ENCODE measurements at regions not wholly inside any gene's neighbourhood (a gene's known extent, or its start where the extent isn't known, plus 50 kb on each side); places are given as distances from the start of the nearest gene placed in this dataset.
"Not testable (repeated sequence)": the region's sequence is repeated elsewhere in the genome, so short reads cannot be mapped to it uniquely, and the experiment has no call there.

DNA sequence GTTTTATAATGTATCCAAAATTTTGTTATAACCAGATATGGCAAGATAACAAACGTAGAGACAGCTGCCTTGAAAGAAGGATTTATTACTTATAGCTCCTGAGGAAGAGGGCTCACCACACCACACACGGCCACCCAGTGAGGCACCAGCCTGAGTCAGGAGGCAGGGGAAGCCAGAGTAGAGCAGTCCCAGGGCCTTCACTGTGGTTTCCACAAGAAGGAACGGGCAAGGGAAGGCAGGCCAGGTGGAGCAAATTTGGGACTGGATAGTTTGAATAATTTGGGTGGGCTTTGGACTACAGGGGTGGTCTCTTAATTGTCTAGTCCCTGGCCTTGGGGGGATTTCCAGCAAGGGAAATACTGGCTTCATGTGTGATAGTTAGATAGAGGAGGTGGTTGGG lies 72.5 kb downstream of the RRAGC start:
- no peak for DNase-seq (ENCODE audit: low read depth)

DNA sequence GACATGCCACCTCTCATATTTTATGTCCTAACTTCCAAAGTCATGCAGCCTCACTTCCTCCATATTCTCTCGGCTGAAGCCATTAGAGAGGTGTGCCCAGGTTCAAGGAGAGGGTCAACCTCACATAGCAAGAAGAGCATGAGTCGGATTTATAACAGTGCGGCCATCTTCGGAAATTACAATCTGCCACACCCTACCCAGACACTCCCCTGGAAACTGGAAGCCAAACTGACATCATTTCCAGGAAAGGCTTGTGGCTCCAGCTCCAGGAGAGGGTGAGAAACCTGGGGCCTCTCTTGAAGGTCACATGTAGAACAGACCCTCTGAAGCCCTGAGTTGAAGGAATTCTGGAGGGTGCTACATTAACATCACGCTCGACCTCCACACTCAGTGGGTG lies 73.5 kb downstream of the RRAGC start:
- DNase-seq (ENCODE audit: low read depth), result no peak

DNA sequence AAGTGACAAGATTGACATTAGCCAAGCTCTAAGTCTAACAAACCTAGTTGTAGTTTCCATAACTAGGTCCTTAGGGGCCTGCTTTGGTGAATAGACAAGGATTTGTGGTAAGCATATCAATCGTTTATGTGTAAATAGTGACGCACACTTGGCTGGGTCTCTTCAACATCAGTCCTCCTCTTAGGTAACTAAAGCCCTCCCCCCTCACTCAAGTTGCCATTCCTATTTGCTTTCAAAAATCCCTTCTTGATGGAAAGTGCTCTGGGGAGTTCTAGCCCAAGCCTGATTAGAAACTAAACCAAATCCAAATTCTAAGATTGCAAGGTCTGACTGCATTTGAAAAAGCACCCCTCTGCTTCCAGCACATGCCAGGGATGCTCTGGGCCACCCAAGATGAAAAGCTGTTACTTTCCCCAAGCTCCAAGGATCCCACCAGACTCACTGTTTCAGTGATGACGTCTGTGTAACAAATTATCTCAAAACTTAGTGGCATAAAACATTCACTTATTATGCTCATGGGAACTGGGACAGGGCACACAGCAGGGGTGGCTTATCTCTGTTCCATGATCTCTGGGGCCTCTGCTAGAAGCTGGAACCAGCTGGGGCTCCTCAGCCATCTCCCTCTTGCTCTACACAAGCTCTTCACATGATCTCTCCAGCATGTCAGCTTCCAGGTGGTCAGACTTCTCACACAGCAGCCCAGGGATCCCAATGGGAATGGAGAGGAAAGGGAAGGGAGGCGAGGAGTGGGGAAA lies 74.1 kb downstream of the RRAGC start:
- DNase-seq (ENCODE audit: low read depth), result no peak

DNA sequence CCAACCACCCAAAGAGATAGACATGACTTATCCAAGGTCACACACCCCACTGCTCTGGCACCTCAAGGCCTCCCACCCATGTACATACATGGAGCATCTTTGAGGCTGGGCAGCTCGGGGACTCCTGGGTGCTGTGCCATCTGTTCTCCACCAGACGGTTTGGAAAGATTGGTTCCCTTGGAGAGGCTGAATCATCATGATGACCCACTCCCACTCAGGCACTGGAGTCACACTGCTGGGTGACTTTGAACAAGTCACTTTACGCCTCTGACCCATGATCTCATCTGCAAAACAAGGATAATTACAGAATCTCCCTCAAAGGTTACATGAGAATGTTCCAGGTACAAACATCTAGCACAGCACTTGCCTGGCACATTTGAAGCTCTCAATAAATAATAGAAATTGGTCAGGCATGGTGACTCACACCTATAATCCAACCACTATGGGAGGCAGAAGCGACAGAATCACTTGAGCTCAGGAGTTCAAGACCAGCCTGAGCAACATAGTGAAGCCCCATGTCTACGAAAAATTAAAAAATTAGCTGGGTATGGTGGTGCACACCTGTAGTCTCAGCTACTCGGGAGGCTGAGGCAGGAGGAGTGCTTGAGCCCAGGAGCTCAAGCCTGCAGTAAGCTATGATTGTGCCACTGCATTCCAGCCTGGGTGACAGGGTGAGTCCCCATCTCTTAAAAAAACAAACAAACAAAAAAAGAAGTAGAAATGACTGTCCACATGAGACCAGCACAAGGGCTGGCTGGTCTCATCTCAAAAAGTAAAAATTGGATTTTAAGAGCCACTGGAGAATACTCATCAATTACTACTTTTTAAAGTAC lies 74.9 kb downstream of the RRAGC start:
- DNase-seq (ENCODE audit: low read depth), result no peak

DNA sequence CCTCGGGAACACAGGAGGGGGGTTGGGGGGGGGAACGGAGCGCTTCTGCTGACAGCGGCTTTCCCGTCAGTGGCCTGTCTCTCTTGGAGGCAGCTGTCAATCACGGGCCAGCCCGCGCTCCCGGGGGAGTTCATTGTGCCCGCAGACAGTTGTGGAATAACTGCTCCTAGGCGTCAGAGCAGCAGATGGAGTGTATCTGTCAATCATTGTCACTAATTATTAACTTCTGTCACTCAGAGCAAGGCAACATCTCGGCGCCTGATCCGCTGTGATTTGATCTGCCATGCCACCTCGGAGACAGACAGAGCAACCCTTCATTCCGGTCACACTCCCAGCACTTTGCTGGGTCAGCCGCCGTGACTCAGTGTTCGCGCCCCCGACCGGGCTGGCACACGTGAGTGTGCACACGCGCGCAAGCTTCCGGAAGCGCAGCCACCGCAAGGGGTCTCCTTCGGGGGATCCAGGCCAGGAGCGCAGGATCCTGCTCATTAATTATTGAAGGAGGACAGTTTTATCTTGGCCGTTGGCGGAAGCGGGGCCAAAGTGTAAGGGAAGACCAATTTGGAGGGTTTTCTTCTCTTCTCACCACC lies 75.8 kb downstream of the RRAGC start:
- DNase-seq (ENCODE audit: low read depth), result no peak

DNA sequence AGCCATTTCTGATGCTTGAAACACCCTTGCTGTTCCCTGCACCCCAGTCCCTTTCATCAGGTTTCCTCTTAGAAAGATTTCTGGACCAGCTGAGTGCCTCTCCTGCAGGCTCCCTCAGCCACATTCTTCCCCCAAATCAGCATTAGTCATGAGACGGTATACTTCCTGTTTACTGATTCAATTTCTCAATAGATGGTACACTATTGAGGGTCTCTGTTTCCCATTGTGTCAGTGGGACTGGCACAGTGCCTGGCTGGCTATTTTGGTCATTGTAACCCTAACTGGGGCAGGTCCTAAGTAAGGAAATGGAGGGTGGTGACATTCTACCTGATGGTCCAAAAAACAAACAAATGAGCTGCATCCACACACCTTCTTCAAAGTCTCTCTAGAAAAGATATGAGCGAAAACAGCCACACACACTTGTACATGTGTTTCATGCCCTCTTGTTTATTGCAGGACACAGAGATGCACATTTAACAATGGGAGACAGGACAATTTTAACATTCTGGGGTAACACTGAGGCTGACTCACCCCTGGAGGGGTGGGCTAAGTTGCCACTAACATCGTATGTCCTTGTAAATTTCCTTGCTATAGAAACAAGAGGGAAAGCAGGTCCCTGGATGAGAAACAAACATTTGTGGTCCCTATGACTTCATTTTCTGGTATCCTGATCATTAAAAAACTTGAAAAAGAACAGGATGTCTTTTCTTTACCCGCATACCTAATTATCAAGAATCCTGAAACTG lies 77.5 kb downstream of the RRAGC start:
- no peak for DNase-seq (ENCODE audit: low read depth)

DNA sequence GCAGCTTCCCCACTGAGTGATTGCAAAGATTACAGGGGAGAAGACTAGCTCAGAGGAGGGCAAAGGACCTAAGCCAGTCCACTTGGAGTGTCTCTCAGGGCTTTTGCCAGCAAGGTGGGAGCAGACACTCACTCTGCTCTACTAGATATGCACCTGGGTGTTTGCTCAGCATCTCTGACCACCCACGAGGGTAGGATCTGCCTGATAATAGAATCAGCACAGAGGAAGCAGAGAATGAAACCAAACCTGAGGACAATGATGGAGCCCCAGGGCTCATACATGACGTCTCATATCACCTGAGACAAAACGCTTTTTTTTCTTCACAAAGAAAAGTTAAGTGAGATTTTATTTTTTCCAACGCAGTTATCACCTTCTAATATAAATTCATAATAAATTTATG lies 79.4 kb downstream of the RRAGC start:
- DNase-seq (ENCODE audit: low read depth), result no peak

DNA sequence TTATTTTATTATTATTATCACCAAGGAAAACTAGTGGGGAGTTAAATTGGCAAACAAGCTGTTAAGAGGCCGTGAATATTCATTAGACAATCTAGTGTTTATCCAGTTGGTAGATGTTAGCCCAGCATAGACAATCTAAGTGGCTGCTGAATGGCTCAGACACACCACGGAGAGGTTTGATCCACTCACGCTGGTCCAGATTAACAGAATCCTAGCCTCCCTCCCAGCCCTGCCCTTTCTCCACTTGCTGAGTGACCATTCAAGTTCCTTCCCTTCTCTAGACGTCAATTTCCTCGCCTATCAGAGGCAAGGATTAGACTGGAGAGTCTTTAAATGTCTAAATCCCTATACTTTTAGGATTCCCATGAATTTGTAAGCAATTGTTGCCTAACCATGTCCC lies 80.1 kb downstream of the RRAGC start:
- no peak for DNase-seq (ENCODE audit: low read depth)

DNA sequence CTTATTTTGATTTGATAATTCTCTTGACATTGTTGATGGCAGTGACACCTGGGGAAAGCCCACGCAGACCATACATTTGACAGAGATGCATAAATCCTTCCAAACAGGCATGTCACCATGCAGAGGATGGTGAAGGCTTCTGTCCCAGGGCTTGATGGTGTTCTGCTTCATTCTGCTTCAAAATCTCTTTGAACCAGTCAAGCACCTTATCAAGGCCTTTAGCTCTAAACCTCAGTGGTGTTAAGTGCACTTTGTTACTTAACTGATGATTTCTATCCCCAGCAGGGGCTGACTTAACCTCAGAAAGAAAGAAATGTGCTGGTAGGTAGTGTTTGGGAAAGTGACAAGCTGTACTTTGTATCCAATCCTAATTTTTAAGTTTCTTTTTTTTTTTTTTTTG lies 81.1 kb downstream of the RRAGC start:
- DNase-seq (ENCODE audit: low read depth), result no peak

GRCh38 chr1:38778051-38778450 lies 81.5 kb downstream of the RRAGC start:
- no peak for DNase-seq (ENCODE audit: low read depth)

GRCh38 chr1:38777464-38777957 lies 82.1 kb downstream of the RRAGC start:
- no peak for DNase-seq (ENCODE audit: low read depth)

DNA sequence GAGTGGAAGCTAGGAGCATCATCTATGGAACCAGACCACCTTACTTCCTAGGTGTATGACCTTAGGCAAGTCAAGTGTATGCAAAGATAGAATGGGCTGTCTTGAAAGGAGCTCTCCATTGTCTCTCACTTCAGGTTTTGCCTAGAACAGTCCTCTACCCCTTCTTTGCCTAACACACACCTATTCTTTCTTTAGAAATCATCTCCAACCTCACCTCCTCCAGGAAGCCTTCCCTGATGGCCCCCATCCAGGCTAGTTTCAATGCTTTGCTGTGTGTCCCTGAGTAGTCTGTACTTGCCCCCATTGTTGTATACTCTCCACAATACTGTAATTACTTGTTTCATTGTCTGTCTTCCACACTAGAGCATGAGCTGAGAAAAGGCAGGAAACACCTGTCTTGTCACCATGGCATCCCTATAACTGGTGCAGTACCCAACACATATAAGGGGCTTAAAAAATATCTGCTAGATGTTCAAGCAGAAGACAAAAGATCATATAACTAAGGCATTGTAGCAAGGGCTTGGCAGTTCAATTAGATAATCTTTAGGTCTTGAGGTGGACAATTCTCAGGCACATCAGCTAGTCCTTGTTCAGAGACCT lies 83.0 kb downstream of the RRAGC start:
- DNase-seq (ENCODE audit: low read depth), result no peak

- no peak for DNase-seq (ENCODE audit: low read depth)
Measured at GRCh38 chr1:38775175-38775845, 84.3 kb downstream of the RRAGC start.

DNA sequence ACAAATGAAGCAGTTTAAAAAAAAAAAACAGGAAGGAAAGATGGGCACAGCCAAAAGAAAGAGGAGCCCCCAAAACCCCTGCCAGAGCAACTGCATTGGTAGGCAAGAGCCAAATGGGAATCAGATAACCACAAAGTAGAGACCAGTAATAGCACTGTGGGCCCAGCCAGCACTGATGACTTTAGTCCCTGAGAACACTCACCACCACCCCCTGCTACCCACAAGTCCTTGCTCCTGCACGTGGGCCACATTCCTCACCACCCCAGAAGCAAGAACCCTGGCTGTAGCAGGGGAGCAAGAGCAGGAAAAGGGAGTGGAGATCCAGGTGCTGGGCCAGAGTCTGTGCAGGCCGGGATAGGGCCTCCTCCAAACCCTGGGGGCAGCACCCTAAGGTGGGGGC lies 86.1 kb downstream of the RRAGC start:
- DNase-seq (ENCODE audit: low read depth), result no peak

GRCh38 chr1:38772953-38773352 lies 86.6 kb downstream of the RRAGC start:
- DNase-seq (ENCODE audit: low read depth), result no peak

DNA sequence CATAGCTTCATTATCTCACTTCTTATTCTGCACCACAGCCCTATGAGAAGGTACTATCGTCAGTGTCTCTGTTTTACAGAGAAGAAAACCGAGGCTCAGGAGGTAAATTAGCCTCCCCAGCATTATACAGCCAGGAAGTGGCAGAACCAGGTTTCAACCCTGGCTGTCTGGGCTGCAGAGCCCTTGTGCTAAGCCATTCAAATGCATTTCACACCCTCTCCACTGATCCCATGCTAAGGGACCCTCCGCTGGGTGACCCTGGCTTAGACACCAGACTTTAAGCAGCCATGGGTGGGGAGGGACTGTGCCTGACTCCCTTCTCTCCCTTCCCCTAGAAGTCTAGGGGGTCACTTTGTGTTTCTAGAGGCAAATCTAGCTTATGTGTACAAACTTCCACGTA lies 87.5 kb downstream of the RRAGC start:
- DNase-seq (ENCODE audit: low read depth), result no peak

DNA sequence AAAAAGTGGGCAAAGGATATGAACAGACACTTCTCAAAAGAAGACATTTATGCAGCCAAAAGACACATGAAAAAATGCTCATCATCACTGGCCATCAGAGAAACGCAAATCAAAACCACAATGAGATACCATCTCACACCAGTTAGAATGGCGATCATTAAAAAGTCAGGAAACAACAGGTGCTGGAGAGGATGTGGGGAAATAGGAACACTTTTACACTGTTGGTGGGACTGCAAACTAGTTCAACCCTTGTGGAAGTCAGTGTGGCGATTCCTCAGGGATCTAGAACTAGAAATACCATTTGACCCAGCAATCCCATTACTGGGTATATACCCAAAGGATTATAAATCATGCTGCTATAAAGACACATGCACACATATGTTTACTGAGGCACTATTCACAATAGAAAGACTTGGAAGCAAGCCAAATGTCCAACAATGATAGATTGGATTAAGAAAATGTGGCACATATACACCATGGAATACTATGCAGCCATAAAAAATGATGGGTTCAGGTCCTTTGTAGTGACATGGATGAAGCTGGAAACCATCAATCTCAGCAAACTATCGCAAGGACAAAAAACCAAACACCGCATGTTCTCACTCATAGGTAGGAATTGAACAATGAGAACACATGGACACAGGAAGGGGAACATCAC lies 88.9 kb downstream of the RRAGC start:
- not testable (repeated sequence) for DNase-seq (ENCODE audit: low read depth)

DNA sequence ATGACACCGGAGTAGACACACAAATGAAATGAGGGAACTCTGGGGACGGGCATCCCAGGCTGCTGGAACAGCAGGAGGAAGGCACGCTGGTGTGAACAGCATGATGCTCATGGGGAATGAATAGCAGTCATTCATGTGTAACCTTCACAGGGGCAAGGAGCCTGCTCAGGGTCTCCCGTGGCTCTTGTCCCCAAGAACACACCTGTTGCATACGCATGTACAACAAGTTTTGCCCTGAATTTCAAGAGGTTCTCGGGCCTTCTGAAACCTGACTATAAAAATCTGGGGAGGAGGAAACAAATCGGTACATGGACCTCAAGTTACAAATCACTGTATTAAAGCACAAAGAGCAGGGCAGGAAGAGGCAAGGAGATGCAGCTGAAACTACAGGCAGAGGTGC lies 93.4 kb downstream of the RRAGC start:
- DNase-seq (ENCODE audit: low read depth), result no peak

DNA sequence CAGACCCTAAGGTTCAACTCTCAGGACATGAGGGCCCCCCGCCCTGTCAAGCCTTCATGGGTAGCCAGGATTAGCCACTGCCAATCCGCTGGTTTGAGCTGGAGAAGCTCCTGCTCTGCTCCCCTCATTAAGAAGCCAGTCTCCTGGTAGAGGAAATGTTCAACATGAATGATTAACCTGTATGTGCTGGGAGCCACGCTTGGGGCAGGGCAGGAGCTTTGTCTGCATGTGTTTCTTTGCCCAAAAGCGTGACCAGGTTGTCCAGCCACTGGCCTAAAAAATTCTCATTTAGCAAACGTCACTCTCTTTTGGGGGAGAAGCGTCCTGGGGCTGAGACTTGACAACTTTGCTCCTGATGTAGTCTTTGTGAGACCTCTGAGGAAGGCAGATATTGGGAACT lies 96.5 kb downstream of the RRAGC start:
- DNase-seq (ENCODE audit: low read depth), result no peak

DNA sequence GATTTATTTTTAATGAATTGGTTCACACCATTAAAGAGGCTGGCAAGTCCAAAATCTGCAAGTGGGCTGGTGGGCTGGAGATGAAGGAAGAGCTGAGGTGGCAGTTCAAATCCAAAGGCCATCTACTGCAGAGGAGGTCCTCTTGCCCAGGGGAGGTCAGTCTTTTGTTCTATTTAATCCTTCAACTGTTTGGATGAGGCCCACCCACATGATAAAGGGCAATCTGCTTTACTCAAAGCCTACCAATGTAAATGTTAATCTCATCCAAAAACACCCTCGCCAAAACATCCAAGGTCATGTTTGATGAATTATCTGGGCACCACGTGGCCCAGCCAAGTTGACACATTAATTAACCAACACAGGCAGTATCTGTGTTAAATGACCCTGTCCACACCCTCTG lies 99.0 kb downstream of the RRAGC start:
- DNase-seq (ENCODE audit: low read depth), result no peak

DNA sequence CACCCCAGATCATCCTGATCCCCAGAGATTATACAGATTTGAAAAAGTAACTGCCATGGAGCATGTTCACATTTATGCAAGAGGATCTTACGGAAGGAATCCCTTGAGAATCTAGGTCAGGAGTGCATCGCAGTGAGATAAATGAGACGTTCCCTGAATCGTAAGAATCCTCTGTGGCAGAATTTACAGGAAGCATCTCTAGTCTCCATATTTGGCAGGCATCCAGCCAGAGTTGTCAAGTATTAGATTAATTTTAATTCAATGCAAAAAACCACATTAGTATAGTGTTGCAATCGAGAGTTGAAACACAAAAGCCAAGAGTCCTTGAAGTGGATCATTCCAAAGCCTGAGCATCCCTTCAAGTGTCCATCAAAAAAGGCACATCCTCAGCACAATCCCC lies 100.8 kb downstream of the RRAGC start:
- DNase-seq (ENCODE audit: low read depth), result no peak

Measured in T-helper 22 cell (primary cell).